Tibial nerve (tissue), 4 donors: ENCODE measurements at regions not wholly inside any gene's neighbourhood (a gene's known extent, or its start where the extent isn't known, plus 50 kb on each side); places are given as distances from the start of the nearest gene placed in this dataset.

Experiments
- EP300 ChIP-seq, 2 donors: sonication (generic); formaldehyde crosslinking; IDR thresholded peaks; one replicate each; pipeline ENCODE4 v1.6.1; 2017; ENCODE audit warnings: antibody characterized with exemption in 2 of 2, mild to moderate bottlenecking in 1 of 2
- TF ChIP-seq, protein P1 (sequence below), 5 experiments: fragments of 200-600 bp in 3 of 5; fragments of 450-650 bp in 2 of 5; sonication (generic) in 3 of 5; IDR thresholded peaks; one replicate each; pipeline ENCODE4 v1.5.1; 2016 to 2019; ENCODE audit warnings: antibody characterized with exemption in 5 of 5, mild to moderate bottlenecking in 3 of 5, moderate library complexity in 2 of 5

DNA sequence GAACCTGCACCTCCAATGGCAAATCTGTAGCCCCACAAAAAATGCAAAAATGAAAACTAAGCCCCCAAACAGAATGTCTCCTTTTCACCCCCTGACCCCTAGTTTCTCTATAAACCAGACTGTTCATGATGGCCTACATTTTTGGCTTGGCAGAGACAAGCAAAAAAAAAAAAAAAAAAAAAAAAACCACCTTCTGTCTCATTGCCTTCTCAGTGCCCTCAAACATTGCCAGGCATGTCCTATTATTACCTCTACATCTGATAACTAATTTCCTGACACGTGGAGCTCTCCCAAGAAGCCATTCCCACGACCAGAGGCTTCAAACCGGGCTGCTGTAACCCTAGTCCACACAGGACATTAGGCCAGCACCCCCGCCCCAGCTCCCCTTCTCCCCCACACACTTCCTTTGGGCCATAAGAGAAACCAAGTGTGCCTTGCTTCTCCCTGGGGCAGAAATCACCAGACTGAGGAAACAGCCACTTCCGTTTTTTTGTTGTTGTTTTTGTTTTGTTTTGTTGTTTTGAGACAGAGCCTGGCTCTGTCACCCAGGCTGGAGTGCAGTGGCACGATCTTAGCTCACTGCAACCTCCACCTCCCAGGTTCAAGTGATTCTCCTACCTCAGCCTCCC lies 65.4 kb downstream of the GPR6 start:
- TF ChIP-seq, protein P1, sequence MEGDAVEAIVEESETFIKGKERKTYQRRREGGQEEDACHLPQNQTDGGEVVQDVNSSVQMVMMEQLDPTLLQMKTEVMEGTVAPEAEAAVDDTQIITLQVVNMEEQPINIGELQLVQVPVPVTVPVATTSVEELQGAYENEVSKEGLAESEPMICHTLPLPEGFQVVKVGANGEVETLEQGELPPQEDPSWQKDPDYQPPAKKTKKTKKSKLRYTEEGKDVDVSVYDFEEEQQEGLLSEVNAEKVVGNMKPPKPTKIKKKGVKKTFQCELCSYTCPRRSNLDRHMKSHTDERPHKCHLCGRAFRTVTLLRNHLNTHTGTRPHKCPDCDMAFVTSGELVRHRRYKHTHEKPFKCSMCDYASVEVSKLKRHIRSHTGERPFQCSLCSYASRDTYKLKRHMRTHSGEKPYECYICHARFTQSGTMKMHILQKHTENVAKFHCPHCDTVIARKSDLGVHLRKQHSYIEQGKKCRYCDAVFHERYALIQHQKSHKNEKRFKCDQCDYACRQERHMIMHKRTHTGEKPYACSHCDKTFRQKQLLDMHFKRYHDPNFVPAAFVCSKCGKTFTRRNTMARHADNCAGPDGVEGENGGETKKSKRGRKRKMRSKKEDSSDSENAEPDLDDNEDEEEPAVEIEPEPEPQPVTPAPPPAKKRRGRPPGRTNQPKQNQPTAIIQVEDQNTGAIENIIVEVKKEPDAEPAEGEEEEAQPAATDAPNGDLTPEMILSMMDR (IDR thresholded peaks at IDR 0.05), result no peak
- no peak for TF ChIP-seq EP300 (IDR thresholded peaks at IDR 0.05)
